GM12891 (cell line): ENCODE measurements at regions not wholly inside any gene's neighbourhood (a gene's known extent, or its start where the extent isn't known, plus 50 kb on each side); places are given as distances from the start of the nearest gene placed in this dataset.

Experiments
- POLR2A ChIP-seq: IDR thresholded peaks from 2 replicates; pipeline ENCODE4 v1.6.1; 2011; ENCODE audit warnings: low read depth, low read length, control low read depth
- POLR2AphosphoS5 ChIP-seq: IDR thresholded peaks from 2 replicates; pipeline ENCODE4 v1.6.1; 2011; ENCODE audit warnings: low read depth, low read length, control low read depth
- POU2F2 ChIP-seq: IDR thresholded peaks from 2 replicates; pipeline ENCODE4 v1.6.1; 2011; ENCODE audit warnings: low read depth, mild to moderate bottlenecking, control low read depth, low read length, moderate library complexity
- SPI1 ChIP-seq: IDR thresholded peaks from 2 replicates; pipeline ENCODE4 v1.6.1; 2011; ENCODE audit warnings: low read depth, low read length, control low read depth
- TAF1 ChIP-seq: IDR thresholded peaks from 2 replicates; pipeline ENCODE4 v1.6.1; 2011; ENCODE audit warnings: low read depth, low read length, control low read depth

DNA sequence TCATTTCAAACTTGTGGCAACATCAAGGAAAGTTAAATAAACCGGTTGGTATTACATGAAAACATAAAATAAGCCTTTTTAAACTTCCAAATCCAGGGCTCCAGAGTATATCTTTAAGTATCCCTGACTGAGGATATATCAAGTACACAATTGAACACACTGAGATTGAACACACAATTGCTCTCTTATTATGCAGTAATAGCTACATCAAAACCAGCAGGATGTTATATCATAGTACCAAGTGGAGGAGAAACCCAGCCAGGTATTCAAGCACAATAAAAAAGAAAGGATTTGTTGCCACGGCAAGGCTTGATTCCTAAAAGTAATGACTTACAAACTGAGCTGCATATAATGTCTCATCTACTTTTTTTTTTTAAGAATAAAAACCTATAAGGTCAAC lies 605.8 kb downstream of the SPOCK3 start:
- no peak for TF ChIP-seq POLR2A
- no peak for TF ChIP-seq POU2F2
- TF ChIP-seq TAF1: no peak
- TF ChIP-seq POLR2AphosphoS5: no peak
- no peak for TF ChIP-seq SPI1
